H9 (cell line): ENCODE measurements at regions not wholly inside any gene's neighbourhood (a gene's known extent, or its start where the extent isn't known, plus 50 kb on each side); places are given as distances from the start of the nearest gene placed in this dataset.

Source experiments
- DNase-seq: peaks from one replicate; pipeline ENCODE4 v3.0.0-alpha.2; 2017
- H2AFZ ChIP-seq: one replicate; pipeline ENCODE4 v1.6.1; 2013; ENCODE audit warnings: mild to moderate bottlenecking, low read length, control low read depth, moderate library complexity
- H2AK5ac ChIP-seq: 2 replicates; pipeline ENCODE4 v1.6.1; 2013; ENCODE audit warnings: low read length, control low read depth, mixed read lengths; ENCODE audit not compliant: insufficient read length
- H2BK120ac ChIP-seq: one replicate; pipeline ENCODE4 v1.6.1; 2013; ENCODE audit warnings: low read depth, mild to moderate bottlenecking, low read length, control low read depth, inconsistent platforms; ENCODE audit not compliant: poor library complexity, severe bottlenecking
- H2BK12ac ChIP-seq: 2 replicates; pipeline ENCODE4 v1.6.1; 2013; ENCODE audit warnings: low read length, control low read depth, mixed read lengths, low read depth; ENCODE audit not compliant: insufficient read length
- H2BK15ac ChIP-seq: 2 replicates; pipeline ENCODE4 v1.6.1; 2013; ENCODE audit warnings: low read depth, low read length, control low read depth
- H2BK20ac ChIP-seq: one replicate; pipeline ENCODE4 v1.6.1; 2013; ENCODE audit warnings: low read depth, mild to moderate bottlenecking, low read length, control low read depth, inconsistent platforms; ENCODE audit not compliant: poor library complexity, severe bottlenecking
- H2BK5ac ChIP-seq: 2 replicates; pipeline ENCODE4 v1.6.1; 2013; ENCODE audit warnings: low read length, control low read depth, mixed read lengths; ENCODE audit not compliant: insufficient read length
- H3K14ac ChIP-seq: 2 replicates; pipeline ENCODE4 v1.6.1; 2013; ENCODE audit warnings: low read length, control low read depth; ENCODE audit not compliant: insufficient read depth
- H3K18ac ChIP-seq: 2 replicates; pipeline ENCODE4 v1.6.1; 2013; ENCODE audit warnings: low read depth, mild to moderate bottlenecking, mixed read lengths, low read length, control low read depth; ENCODE audit not compliant: insufficient read length
- H3K23ac ChIP-seq: 2 replicates; pipeline ENCODE4 v1.6.1; 2013; ENCODE audit warnings: low read length, control low read depth, mixed read lengths, low read depth; ENCODE audit not compliant: insufficient read length
- H3K23me2 ChIP-seq: 2 replicates; pipeline ENCODE4 v1.6.1; 2013; ENCODE audit warnings: low read depth, mild to moderate bottlenecking, mixed read lengths, low read length, control low read depth; ENCODE audit not compliant: insufficient read length, poor library complexity, severe bottlenecking
- H3K27ac ChIP-seq: 2 replicates; pipeline ENCODE4 v1.5.1; 2013; ENCODE audit warnings: low read length, control low read depth, mixed read lengths, low read depth; ENCODE audit not compliant: insufficient read length
- H3K27me3 ChIP-seq: 2 replicates; pipeline ENCODE4 v1.6.1; 2013; ENCODE audit warnings: low read length, control low read depth, inconsistent platforms; ENCODE audit not compliant: insufficient read depth
- H3K4ac ChIP-seq: 2 replicates; pipeline ENCODE4 v1.6.1; 2013; ENCODE audit warnings: low read depth, mild to moderate bottlenecking, control low read depth, inconsistent platforms, low read length, moderate library complexity
- H3K4me1 ChIP-seq: 2 replicates; pipeline ENCODE4 v1.6.1; 2013; ENCODE audit warnings: low read length, control low read depth, inconsistent platforms; ENCODE audit not compliant: insufficient read depth
- H3K4me2 ChIP-seq: 2 replicates; pipeline ENCODE4 v1.6.1; 2013; ENCODE audit warnings: low read length, control low read depth, mixed read lengths; ENCODE audit not compliant: insufficient read length, insufficient read depth
- H3K56ac ChIP-seq: 2 replicates; pipeline ENCODE4 v1.6.1; 2013; ENCODE audit warnings: low read depth, mild to moderate bottlenecking, mixed read lengths, low read length, control low read depth; ENCODE audit not compliant: insufficient read length
- H3K79me1 ChIP-seq: 2 replicates; pipeline ENCODE4 v1.6.1; 2013; ENCODE audit warnings: low read depth, mild to moderate bottlenecking, moderate library complexity, low read length, control low read depth, inconsistent platforms; ENCODE audit not compliant: insufficient read depth, poor library complexity, severe bottlenecking
- H3K79me2 ChIP-seq: 2 replicates; pipeline ENCODE4 v1.6.1; 2013; ENCODE audit warnings: low read length, control low read depth, inconsistent platforms; ENCODE audit not compliant: insufficient read depth
- H3K9ac ChIP-seq: 2 replicates; pipeline ENCODE4 v1.6.1; 2013; ENCODE audit warnings: low read length, control low read depth, mixed read lengths; ENCODE audit not compliant: insufficient read length; ENCODE audit errors: extremely low read depth
- H3K9me3 ChIP-seq: one replicate; pipeline ENCODE4 v1.6.1; 2013; ENCODE audit warnings: low read depth, low read length, inconsistent platforms; ENCODE audit not compliant: control insufficient read depth
- H3T11ph ChIP-seq: one replicate; pipeline ENCODE4 v1.6.1; 2013; ENCODE audit warnings: mild to moderate bottlenecking, low read length, control low read depth, inconsistent platforms
- H4K20me1 ChIP-seq: one replicate; pipeline ENCODE4 v1.6.1; 2013; ENCODE audit not compliant: control insufficient read depth, insufficient read length, insufficient read depth
- H4K5ac ChIP-seq: 2 replicates; pipeline ENCODE4 v1.6.1; 2013; ENCODE audit warnings: low read depth, mild to moderate bottlenecking, mixed read lengths, low read length, control low read depth; ENCODE audit not compliant: insufficient read length
- H4K8ac ChIP-seq: replicated peaks from 2 replicates; pipeline ENCODE4 v1.6.1; 2013; ENCODE audit warnings: low read length, control low read depth, mixed read lengths, low read depth; ENCODE audit not compliant: insufficient read length
- H4K91ac ChIP-seq: 2 replicates; pipeline ENCODE4 v1.6.1; 2013; ENCODE audit warnings: low read depth, mild to moderate bottlenecking, moderate library complexity, mixed read lengths, low read length, control low read depth; ENCODE audit not compliant: insufficient read length
- H3K27ac Mint-ChIP-seq, 3 experiments: 2 replicates in 2 of 3; 3 replicates in 1 of 3; pipeline ENCODE4 v1.8.0; 2020 to 2021; ENCODE audit warnings: mixed read lengths in 3 of 3, mild to moderate bottlenecking in 1 of 3, moderate library complexity in 1 of 3
- H3K27me3 Mint-ChIP-seq: 2 replicates; pipeline ENCODE4 v1.8.0; 2021; ENCODE audit warnings: low read depth, mild to moderate bottlenecking, moderate library complexity, mixed read lengths
- H3K36me3 Mint-ChIP-seq, 3 experiments: 2 replicates in 2 of 3; 3 replicates in 1 of 3; pipeline ENCODE4 v1.8.0; 2020 to 2021; ENCODE audit warnings: low read depth in 3 of 3, mixed read lengths in 3 of 3; ENCODE audit not compliant: insufficient read depth in 1 of 3
- H3K4me1 Mint-ChIP-seq, 2 experiments: 2 replicates each; pipeline ENCODE4 v1.8.0; 2020; ENCODE audit warnings: mixed read lengths in 2 of 2
- H3K4me3 Mint-ChIP-seq, 2 experiments: 2 replicates in 1 of 2; 3 replicates in 1 of 2; pipeline ENCODE4 v1.8.0; 2020 to 2021; ENCODE audit warnings: mild to moderate bottlenecking in 2 of 2, mixed read lengths in 2 of 2, moderate library complexity in 1 of 2
- H3K9me3 Mint-ChIP-seq, 2 experiments: 2 replicates in 1 of 2; 3 replicates in 1 of 2; pipeline ENCODE4 v1.8.0; 2020; ENCODE audit warnings: mild to moderate bottlenecking in 2 of 2, mixed read lengths in 2 of 2, moderate library complexity in 1 of 2
- WGBS: extraction: QIAGEN DNeasy Blood & Tissue Kit; methylation state at CpG from one replicate; pipeline ENCODE4 v1.1.7; 2013; ENCODE audit warnings: missing lambda C conversion rate, low lambda C conversion rate, mixed read lengths; ENCODE audit not compliant: insufficient read length; ENCODE audit errors: extremely low coverage; 5-methylcytosine and 5-hydroxymethylcytosine counted together
- TF ChIP-seq, protein P1 (sequence below): fragments of 200-600 bp; sonication (generic); conservative IDR thresholded peaks from 3 replicates; pipeline ENCODE4 v1.8.0; 2021; ENCODE audit warnings: antibody characterized with exemption, mild to moderate bottlenecking

DNA sequence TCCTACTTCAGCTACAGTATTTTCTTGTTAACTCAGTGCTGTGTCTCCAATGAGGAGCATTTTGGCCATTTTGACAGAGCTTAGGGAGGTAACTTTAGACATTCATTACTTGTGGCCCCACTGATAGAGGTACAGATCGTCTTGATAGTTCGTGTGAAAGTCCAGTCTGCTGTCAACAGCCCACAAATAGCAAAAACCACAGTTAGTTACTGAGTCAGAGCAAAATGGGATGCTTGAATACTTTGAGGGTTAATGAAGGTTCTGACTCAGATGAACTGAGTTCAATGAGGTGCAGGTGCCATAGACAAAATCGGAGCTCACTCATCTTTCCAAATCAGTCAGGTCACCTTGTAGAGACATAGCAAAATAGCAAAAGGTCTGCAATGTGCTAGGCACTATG lies 163.1 kb upstream of the TLE4 start:
- H2AFZ ChIP-seq = no peak overlapping the region
- no peak overlapping the region for H4K91ac ChIP-seq
- no peaks in the 10 kb centered on the region for H3K79me2 ChIP-seq
- H3K9me3 ChIP-seq = no peaks in the 10 kb centered on the region
- no peak overlapping the region for H2BK20ac ChIP-seq
- no peaks in the 10 kb centered on the region for H3K27me3 ChIP-seq
- H2BK120ac ChIP-seq = no peak overlapping the region
- Mint-ChIP-seq H3K4me1 (peaks cover 9 to 11% of the 10 kb centered on the region in 2 experiments), H3K27ac (no peak overlapping the region), H3K36me3 (no peaks in the 10 kb centered on the region; a peak in 1 of 7 replicates), H3K4me3 (no peak overlapping the region), H3K27me3 (no peaks in the 10 kb centered on the region), H3K9me3 (no peaks in the 10 kb centered on the region)
- no peaks in the 10 kb centered on the region for H3K79me1 ChIP-seq
- H3K23ac ChIP-seq = no peak overlapping the region
- H3K18ac ChIP-seq = no peak overlapping the region
- no peak overlapping the region for H3K4ac ChIP-seq
- TF ChIP-seq, protein P1, sequence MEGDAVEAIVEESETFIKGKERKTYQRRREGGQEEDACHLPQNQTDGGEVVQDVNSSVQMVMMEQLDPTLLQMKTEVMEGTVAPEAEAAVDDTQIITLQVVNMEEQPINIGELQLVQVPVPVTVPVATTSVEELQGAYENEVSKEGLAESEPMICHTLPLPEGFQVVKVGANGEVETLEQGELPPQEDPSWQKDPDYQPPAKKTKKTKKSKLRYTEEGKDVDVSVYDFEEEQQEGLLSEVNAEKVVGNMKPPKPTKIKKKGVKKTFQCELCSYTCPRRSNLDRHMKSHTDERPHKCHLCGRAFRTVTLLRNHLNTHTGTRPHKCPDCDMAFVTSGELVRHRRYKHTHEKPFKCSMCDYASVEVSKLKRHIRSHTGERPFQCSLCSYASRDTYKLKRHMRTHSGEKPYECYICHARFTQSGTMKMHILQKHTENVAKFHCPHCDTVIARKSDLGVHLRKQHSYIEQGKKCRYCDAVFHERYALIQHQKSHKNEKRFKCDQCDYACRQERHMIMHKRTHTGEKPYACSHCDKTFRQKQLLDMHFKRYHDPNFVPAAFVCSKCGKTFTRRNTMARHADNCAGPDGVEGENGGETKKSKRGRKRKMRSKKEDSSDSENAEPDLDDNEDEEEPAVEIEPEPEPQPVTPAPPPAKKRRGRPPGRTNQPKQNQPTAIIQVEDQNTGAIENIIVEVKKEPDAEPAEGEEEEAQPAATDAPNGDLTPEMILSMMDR = no peak
- WGBS = no CpG with 5 or more reads among the region's 3 CpGs
- no peak overlapping the region for H2BK5ac ChIP-seq
- H4K20me1 ChIP-seq = no peaks in the 10 kb centered on the region
- no peak overlapping the region for H3K27ac ChIP-seq
- H3K4me2 ChIP-seq = no peak overlapping the region
- no peak overlapping the region for H4K5ac ChIP-seq
- no peak overlapping the region for H4K8ac ChIP-seq
- no peak for DNase-seq
- no peak overlapping the region for H2AK5ac ChIP-seq
- no peak overlapping the region for H3T11ph ChIP-seq
- peaks cover 5% of the 10 kb centered on the region; the same call in 1 of the 2 replicates for H3K4me1 ChIP-seq
- no peak overlapping the region for H3K9ac ChIP-seq
- no peak overlapping the region for H3K56ac ChIP-seq
- no peak overlapping the region for H3K14ac ChIP-seq
- H2BK12ac ChIP-seq = no peak overlapping the region
- H3K23me2 ChIP-seq = no peaks in the 10 kb centered on the region
- H2BK15ac ChIP-seq = no peak overlapping the region
